ENCODE measurements at regions not wholly inside any gene's neighbourhood (a gene's known extent, or its start where the extent isn't known, plus 50 kb on each side); places are given as distances from the start of the nearest gene placed in this dataset.
A peak's percentile ranks its signal among the peaks of the same experiment; 100 is the strongest.
"Not testable (repeated sequence)": the region's sequence is repeated elsewhere in the genome, so short reads cannot be mapped to it uniquely, and the experiment has no call there.

DNA sequence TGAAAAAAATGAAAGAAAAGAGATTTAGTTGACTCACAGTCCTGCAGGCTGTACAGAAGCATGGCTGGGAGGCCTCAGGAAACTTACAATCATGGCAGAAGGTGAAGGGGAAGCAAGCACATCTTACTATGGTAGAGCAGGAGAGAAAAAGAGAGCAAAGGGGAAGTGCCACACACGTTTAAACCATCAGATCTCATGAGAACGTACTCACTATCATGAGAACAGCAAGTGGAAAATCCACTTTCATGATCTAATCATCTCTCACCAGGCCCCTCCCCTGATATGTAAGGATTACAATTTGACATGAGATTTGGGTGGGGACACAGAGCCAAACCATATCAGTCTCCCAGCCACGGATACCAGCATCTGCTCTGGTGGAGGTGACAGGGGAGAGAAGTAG, 50.8 kb upstream of the CPOX start:
- no peak for DNase-seq

DNA sequence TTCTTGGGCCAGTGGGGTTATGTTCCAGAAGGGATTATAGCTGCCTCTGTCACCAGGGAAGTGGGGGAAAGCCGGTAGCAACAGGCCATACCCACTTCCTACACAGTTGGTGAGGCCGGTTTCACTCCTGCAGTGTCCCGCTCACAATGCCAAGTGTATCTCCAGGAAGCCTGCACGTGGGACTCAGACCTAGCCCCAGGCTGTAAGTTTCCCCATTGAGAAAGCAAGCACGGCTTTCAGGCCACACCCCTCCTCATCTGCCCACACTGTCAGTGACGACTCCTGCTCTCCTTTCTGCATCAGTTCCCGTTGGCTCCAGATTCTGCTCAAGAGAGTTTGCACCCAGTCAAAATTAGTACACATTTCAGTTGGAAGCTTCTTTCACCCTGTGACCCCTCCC, 51.6 kb upstream of the CPOX start:
- no peak for DNase-seq

DNA sequence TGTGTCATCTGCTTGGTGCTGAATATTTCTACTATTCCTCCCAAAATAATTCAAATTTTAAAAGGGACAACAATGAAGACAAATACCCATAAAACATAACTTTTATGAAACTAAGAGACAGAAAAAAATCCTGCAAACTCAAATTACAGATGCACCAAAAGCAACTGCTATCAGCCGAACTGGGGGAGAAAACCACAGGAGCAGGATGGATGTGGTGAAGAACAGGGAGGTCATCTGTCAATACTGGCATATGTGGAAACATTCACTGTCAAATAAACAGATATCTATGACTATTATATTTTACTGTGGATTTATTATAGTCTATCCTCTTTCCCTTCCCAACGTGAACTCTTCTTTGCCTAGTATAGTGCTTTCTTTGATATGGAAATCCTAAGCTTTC, 53.3 kb upstream of the CPOX start:
- DNase-seq, result no peak

DNA sequence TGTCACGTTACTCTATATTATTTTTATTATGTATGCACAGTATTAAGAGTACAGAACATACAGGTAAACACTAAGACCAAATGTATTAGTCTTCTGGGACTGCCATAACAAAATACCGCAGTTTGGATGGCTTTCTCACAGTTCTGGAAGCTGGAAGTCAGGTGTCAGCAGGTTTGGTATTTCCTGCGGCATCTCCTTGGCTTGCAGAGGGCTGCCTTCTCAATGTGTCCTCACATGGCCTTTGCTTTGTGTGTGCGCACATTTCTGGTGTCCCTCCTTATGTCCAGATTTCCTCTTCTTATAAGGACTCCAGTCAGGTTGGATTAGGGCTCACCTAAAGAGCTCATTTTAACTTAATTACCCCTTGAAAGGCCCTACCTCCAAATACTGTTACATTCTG, 53.8 kb upstream of the CPOX start:
- no peak for DNase-seq

DNA sequence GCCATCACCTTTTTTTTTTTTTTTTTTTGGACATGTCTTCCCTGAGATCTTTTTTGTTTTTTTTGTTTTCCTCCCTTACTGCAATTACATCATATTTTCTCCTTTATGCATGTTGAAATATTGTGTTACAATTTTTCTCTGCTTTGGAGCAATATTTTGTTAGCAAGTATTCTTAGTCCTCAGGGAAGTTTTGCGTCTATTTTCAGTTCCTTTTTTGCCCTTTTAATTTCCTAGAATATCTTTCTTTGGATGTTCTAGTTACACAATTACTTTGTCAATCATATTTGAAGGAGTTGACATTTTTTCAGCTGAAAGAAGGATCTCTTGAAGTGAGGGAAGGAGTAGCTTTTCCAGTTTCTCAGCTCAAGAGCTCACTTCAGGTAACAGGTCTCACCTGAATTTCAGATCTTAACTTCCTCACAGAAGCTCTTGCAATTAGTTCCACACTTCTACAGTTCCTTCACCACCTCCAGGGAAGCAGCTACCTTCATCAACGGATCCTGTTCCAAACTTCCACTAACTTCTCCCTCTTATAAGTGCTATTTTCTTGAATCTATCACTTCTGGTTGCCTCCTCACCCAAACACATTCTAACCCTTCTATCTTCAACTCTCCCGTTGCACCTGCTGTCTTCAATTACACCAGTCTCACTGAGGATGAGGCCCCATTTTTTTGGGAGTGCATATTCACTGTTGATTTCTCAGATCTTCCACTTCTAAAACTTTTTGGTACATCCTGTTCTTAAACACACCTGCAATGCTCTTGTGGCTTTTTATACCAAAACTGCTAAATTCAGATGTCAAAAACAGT, 57.8 kb upstream of the CPOX start:
- no peak for DNase-seq

DNA sequence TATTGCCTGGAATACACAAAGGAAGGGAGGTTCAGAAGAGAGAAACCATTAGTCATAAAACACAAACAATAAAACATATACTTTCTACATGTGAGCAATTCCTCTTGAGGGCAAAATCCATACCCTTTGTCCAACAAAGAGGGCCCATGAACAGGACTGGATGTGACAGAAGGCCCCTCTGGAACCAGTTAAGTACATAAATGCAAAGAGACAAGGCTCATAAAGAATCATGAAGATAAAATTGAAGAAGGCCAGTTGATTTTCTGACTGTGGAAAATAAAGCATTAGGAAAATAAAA, 58.3 kb upstream of the CPOX start:
- no peak for DNase-seq

DNA sequence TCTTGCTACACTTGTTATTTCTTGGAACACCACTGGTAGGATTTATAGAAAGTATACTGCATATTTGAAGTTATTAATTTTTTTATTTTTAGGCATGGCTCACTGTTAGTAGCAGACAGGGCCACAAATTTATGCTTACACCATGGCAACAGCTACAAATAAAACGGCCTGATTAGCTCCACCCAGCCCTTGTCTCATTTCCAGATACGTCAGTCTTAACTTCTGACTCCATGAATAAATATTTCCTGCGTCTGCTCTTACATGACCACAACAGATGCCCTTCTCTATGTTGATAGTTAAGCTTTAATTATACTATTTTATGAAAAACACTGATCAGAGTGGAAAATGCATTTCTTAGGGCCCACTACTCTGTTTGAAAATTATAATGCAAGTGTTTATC, 62.3 kb upstream of the CPOX start:
- DNase-seq, result no peak

DNA sequence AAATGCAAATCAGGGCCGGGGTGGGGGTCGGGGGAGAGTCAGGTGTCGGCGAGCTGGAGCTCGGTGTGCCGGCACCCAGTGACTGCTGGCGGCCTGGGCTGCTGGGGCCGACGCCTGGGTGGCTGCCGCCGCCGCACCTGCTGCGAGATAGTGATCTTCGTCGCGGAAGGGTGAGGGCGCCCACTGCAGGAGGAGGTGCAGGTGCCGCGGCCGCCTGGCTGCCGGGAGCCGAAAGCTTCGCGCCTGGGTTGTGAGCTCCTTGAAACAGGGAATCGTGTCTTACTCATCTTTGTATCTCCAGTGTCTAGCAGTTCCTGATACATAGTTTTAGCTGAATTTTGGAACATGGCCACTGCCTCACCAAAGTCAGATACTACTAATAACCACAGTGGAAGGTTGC, 64.0 kb upstream of the CPOX start:
- DNase-seq, result peak; percentile 1 to 4

DNA sequence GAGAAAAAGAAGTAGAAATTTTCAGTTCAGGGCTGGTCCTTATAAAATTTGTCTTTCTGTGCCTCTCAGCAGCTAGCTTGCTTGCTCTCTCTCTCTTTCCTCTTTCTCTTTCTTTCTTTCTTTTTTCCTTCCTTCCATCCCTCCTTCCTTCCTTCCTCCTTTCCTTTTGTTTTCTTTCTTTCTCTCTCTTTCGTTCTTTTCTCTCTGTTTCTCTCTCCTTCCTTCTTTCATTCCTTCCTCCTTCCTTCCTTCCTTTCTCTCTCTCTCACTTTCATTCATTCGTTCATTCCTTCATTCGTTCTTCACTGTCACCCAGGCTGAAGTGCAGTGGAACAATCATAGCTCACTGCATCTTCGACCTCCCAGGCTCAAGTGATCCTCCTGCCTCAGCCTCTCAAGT, 69.3 kb upstream of the CPOX start:
- no peak for DNase-seq

DNA sequence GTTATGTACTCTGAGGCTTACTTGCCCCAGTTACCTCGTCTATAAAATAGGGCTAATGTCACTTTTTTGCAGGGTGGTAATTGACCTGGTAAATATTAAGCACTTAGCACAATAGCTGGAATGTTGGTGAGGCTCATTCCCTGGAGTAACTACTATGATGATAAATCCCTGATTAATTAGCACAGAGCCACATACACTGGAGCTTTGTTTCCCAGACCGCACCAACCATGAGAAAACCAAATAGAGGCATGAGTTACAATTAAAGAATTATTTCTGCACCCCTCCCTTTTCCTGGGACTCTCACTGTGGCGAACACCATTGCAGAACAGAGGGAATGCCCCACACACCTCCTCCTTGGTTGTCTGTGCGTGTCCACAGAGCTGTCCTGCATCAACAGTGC, 76.6 kb upstream of the CPOX start:
- no peak for DNase-seq

DNA sequence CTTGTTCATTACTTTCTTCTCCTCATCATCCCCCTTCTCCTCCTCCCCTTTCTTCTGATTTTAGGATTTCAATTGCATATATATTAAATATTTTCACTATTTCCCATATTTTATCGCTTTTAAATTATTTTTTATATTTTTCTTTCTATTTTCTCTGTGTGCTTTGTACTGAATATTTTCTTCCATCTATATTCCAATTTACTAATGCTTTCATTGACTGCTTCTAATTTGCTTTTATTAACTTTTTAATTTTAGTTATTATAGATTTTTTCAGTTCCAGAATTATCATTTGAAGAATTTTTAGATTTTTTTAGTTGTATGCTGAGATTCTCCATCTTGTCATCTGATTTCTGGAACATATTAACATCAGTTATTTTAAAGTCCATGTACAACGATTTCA, 83.2 kb upstream of the ST3GAL6 start:
- no peak for DNase-seq

DNA sequence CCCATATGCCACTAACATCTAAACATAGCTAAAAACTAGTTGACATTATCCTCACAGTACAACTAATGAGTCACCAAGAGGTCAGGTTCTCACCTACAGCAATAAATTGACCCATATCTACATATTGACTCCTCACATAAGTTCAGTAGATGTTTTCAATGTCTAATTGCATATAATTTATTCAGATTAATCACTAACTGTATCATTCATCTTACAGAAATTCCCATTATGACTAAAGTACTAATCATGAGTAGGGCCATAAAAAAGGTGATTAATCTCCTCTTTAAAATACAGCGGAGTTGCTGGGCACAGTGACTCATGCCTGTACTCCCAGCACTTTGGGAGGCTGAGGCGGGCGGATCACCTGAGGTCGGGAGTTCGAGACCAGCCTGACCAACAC, 82.4 kb upstream of the ST3GAL6 start:
- no peak for DNase-seq

DNA sequence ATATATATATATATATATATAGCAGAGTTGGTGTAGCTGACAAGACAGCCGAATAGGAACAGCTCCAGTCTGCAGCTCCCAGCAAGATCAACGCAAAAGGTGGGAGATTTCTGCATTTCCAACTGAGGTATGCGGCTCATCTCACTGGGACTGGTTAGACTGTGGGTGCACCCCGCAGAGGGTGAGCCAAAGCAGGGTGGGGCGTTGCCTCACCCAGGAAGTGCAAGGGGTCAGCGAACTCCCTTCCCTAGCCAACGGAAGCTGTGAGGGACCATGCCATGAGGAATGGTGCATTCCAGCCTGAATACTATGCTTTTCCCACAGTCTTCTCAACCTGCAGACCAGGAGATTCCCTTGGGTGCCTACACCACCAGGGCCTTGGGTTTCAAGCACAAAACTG, 81.7 kb upstream of the ST3GAL6 start:
- no peak for DNase-seq

DNA sequence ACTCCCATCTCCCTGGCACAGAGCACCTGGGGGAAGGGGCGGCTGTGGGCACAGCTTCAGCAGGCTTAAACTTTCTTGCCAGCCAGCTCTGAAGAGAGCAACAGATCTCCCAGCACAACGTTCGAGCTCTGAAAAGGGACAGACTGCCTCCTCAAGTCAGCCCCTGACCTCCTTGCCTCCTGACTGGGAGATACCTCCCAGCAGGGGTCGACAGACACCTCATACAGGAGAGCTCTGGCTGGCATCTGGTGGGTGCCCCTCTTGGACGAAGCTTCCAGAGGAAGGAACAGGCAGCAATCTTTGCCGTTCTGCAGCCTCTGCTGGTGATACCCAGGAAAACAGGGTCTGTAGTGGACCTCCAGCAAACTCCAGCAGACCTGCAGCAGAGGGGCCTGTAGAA, 80.7 kb upstream of the ST3GAL6 start:
- DNase-seq, result not testable (repeated sequence)

DNA sequence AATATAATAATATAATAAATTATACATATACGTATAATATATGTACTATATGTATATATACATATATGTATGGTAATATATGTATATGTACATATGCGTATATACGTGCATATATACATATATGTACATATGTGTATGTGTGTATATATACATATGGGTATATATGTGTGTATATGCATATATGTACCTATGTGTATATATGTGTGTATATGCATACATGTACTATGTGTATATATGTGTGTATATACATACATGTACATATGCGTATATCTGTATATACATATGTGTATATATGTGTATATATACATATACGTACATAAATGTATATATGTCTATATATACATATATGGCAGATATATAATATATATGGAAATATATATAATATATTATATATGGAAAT, 74.8 kb upstream of the ST3GAL6 start:
- no peak for DNase-seq

DNA sequence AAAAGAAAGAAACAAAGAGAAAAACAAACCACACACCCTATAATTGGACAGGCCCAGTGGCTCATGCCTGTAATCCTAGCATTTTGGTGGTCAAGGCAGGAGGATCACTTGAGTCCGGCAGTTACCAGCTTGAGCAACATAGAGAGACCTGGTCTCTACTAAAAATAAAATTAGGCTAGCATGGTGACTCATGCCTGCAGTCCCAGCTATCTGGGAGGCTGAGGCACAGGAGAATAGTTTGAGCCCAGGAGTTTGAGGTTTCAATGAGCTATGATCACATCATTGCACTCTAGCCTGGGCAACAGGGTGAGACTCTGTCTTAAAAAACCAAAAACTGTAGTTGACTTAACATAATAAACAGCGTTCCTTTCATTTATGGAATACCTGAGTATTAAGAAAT, 72.3 kb upstream of the ST3GAL6 start:
- no peak for DNase-seq

DNA sequence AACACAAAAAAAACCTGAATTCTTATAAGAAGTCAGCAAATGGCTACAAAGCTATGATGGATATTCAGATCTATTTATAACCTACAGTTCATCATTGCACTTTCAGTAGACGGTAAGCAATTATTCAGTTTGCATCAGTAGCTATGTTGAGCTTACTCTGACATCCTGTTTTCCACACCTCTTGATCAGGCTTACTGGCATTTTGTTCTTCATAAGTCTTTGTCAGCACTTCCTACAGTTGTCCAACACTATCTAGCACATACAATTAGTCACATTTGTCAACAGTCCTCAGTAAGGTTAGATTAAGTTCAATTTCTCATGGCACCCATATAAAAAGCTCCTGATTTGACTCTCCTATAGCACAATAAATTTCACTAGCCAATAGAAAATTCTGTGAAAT, 71.2 kb upstream of the ST3GAL6 start:
- no peak for DNase-seq

DNA sequence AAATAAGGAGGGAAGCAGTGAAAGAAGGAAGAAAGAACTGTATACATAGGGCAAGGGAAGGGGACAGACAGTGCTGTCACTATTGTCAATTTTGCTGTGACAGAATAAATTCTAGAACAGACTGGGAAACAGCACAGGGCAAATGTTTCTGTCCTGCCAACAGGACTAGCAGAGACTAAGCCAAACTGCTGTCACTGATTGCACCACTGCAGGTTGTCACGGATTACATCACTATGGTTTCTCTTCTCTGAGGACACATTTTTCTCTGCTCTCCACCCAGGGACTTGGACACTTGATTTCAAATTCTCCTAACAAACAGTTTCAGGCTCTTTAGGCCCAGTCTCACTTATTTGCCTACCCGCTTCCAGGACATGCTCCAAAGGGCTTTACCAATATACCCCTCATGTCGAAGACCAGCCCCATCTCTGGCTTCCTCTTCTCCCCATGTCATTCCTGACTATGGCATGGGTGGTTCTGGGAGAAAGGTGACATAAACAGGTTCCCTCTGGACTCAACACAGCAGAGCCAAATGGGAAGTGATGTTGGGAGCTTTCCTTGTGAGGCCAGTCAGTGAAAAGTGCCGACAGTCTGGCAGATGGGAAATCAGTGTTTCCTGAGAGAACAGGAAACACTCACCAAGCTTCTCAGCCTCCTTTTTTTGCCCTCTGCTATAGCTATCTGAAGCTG, 70.2 kb upstream of the ST3GAL6 start:
- no peak for DNase-seq

DNA sequence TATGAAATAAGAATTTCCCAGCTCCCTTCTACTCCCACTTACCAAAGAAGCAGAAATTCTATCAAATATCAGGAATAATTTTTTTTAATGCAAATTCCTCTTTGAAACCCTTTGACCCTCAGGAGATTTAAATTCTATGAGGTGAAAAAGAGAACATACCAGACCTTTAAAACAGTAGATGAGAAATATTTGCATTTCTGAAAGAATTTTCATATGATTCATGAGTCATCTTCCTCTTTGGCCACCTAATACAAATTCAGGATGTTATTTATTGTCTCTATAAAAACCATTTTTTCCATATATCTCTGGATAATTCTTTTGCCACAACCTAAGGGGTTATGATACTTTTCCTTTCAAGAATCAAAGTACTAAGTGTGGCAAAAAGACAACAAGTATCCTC, 67.3 kb upstream of the ST3GAL6 start:
- DNase-seq, result no peak

DNA sequence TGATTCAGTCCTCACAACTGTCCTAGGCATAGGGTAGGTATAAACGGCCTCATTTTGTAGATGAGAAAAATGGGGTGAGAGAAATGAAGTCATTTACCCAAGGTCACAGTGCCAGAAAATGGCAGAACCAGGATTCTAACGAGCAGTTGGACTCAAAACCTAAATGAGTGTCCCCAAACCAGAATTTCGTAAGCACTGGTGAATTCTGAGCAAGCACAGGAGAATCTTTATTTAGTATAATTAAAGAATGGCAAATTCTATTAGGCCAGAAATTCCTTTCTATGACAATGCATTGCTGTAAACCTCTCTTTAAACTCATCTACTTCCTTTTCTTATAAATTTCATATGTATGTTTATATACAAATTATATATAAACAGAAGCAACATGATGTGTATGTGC, 66.8 kb upstream of the ST3GAL6 start:
- not testable (repeated sequence) for DNase-seq

DNA sequence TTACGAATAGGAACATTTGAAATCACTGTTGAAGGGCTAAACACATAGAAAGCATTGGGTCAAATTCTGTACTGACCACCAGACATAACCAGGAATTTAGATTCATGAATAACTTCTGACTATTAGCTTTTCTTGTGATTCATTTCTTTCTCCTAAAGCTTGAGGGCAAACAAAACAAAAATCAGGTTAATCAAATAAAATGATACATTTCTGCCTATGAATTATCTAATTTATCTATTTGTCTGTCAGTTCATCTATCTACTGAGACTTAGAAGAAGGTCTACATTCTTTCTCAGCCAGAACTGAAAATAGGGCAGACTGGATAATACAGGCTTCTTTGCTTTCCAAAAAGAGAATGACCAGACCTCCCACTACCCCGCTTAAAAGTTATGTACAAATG, 65.9 kb upstream of the ST3GAL6 start:
- no peak for DNase-seq

DNA sequence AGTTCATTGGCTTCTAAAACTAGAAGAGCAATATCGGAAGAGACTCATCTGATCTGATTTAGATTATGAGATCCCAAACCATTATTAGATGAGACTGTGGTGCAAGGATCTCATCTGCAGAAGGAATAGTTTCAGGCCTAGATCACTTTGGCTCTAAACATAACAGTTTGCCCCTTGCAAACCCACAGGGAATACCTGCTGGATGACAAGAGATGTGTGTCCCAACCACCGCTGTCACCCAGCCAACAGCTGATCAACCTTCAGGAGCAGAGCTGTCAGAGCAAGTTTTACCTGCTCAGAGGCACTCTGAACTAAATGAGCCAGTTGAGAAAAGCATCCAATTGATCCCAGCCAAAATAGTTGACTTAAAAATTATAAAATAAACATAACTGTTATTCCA, 64.0 kb upstream of the ST3GAL6 start:
- no peak for DNase-seq

DNA sequence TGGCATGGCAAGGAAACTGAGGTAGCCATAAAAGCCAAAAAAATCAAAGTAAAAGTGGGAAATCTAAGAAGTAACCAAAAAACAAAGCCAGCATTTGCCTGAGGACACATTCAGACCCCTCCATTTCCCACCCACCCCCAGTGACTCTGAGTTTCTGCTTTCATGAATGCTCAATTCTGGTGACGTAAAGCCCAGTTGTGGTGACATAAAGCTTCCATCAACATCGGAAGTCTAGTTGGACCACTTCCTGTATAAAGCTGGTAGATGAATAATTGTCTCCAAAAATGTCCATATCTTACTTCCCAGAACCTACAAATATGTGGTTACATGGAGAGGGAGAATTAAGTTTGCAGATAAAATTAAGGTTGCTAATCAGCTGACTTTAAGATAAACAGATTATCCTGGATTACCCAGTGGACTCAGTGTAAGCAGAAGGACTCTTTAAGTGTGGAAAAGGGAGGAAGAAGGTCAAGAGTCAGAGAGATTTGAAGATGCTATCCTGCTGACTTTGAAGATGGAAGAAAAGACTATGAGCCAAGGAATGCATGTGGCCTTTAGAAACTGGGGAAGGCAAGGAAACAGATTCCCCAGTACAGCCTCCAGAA, 62.0 kb upstream of the ST3GAL6 start:
- DNase-seq, result no peak

DNA sequence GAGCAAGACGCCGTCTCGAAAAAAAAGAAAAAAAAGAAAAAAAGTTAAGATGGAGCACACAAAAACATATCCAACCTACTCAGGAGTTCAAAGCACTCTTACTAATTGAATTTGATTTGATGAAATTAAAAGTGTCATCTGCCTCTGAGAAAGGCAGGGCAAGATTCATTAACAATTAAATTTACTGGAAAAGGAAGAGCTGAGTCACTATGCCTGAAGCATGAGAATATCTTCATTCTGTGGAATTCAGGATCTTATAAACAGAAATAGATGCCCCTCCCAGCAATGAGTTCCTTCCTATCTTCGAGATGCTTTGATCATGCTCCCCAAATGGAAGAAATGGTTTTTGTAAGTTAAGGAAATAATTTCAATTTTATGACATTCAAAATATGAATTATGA, 61.0 kb upstream of the ST3GAL6 start:
- no peak for DNase-seq

DNA sequence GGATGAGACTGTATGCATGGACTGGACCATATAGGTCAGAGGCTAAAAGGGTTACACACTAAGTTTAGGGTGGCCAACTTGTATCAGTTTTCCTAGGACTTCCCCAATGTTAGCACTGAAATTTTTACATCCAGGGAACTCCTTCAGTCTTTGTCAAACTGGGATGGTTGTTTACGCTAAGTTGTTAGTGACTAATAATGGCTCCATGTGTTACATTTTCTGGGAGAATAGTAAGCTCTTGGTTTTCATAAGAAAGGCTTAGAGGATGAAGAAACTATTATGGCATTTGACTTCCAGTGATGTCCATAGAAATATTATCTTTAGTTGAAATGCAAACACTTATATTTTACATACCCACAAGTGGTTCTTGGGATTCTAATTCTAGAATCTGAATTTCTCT, 57.9 kb upstream of the ST3GAL6 start:
- no peak for DNase-seq

Measured in activated CD4-positive, alpha-beta T cell treated with anti-CD3 and anti-CD28 coated beads, Interleukin-2, amount 50 U/mL, for 4 hours (primary cell).